ENCODE measurements at regions not wholly inside any gene's neighbourhood (a gene's known extent, or its start where the extent isn't known, plus 50 kb on each side); places are given as distances from the start of the nearest gene placed in this dataset.

DNA sequence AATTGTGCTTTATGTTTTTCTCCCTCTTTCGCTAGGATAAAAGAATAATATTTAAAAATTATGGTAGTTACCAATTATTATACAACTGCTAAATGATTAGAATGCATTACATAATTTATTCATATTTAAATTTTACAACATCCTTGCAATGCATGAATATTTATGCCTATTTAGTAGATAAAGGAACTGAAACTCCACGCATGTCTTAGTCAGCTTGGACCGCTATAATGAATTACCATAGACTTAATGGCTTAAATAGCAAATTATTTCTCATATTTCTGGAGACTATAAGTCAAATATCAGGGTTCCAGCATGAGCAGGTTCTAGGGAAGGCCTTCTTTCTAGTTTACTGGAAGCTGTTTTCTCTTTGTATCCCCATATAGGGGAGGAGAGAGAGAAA is 1555.4 kb upstream of the ADGRL3 start:
- TF ChIP-seq POLR2AphosphoS5 (IDR thresholded peaks at IDR 0.05; ENCODE audit: low read depth, low read length), result no peak
- no peak for TF ChIP-seq SIN3A (IDR thresholded peaks at IDR 0.05; ENCODE audit: borderline replicate concordance, insufficient read depth, low read length)

Data from PFSK-1 (cell line).